D721Med (cell line): ENCODE measurements at regions not wholly inside any gene's neighbourhood (a gene's known extent, or its start where the extent isn't known, plus 50 kb on each side); places are given as distances from the start of the nearest gene placed in this dataset.

ENCODE experiments used
- DNase-seq: peaks from one replicate; pipeline ENCODE4 v3.0.0; 2011; ENCODE audit warnings: low spot score; ENCODE audit not compliant: insufficient read length
- FAIRE-seq: peaks from 2 replicates; lab custom pipeline; 2011; peaks lifted over from hg19 to GRCh38; lab: Jason Lieb, UNC
- TF ChIP-seq, protein P1 (sequence below): IDR thresholded peaks from 2 replicates; pipeline ENCODE4 v1.5.1; 2012; ENCODE audit warnings: mild to moderate bottlenecking, control low read depth; ENCODE audit not compliant: insufficient read depth; ENCODE audit errors: missing control alignments

- no peak for DNase-seq
- no peak for FAIRE-seq
- TF ChIP-seq, protein P1, sequence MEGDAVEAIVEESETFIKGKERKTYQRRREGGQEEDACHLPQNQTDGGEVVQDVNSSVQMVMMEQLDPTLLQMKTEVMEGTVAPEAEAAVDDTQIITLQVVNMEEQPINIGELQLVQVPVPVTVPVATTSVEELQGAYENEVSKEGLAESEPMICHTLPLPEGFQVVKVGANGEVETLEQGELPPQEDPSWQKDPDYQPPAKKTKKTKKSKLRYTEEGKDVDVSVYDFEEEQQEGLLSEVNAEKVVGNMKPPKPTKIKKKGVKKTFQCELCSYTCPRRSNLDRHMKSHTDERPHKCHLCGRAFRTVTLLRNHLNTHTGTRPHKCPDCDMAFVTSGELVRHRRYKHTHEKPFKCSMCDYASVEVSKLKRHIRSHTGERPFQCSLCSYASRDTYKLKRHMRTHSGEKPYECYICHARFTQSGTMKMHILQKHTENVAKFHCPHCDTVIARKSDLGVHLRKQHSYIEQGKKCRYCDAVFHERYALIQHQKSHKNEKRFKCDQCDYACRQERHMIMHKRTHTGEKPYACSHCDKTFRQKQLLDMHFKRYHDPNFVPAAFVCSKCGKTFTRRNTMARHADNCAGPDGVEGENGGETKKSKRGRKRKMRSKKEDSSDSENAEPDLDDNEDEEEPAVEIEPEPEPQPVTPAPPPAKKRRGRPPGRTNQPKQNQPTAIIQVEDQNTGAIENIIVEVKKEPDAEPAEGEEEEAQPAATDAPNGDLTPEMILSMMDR: no peak
Observed at GRCh38 chr2:147464737-147465357, 380.0 kb upstream of the ACVR2A start.

DNA sequence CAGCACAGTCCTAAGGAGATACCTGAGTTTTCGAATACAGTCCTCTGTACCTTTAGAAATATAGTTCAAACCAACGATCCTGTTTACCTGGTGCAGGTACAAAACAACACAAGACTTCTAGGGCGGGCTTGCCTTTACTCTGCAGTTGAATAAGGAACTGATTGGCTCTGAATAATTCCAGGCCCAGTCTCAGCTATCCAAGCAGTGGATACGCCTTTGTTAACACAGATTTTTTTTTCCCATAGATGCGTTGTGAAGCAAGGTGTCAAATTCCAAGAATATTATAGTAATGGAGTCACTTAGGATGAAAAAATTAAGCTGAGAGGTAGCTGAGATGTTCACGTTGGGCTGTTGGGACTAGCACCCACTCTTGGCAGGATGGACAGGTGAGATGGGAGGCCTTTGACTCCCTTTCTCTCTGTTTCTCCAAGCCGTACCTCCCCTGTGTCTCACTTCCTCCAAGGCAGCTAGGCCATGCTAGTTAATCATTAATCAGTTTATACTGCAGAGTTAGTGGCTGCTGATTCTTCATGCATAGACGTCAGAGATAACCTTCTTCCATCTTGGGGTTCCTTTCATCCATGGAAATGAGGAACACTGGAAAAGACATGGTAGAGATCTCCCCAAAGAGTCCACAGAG lies 380.8 kb upstream of the ACVR2A start:
- FAIRE-seq (no peak), DNase-seq (no peak)
- TF ChIP-seq, protein P1: no peak

GRCh38 chr2:147460155-147460554 lies 384.7 kb upstream of the ACVR2A start:
- DNase-seq: no peak
- TF ChIP-seq, protein P1: no peak
- no peak for FAIRE-seq

GRCh38 chr2:147456779-147457178 lies 388.1 kb upstream of the ACVR2A start:
- peak; percentile 68 for FAIRE-seq
- TF ChIP-seq, protein P1: no peak

GRCh38 chr2:147451902-147452515 lies 392.8 kb upstream of the ACVR2A start:
- FAIRE-seq (no peak), DNase-seq (no peak)
- TF ChIP-seq, protein P1: peak; percentile 6

More at GRCh38 chr2:147456779-147457178, 388.1 kb upstream of the ACVR2A start:
- no peak for DNase-seq

- no peak for FAIRE-seq
- TF ChIP-seq, protein P1: no peak
- DNase-seq: no peak
Observed at GRCh38 chr2:147450661-147451510, 393.9 kb upstream of the ACVR2A start.
